CD4-positive, alpha-beta T cell treated with Interferon gamma for 1 hour (primary cell): ENCODE measurements at regions not wholly inside any gene's neighbourhood (a gene's known extent, or its start where the extent isn't known, plus 50 kb on each side); places are given as distances from the start of the nearest gene placed in this dataset.
"Not testable (repeated sequence)": the region's sequence is repeated elsewhere in the genome, so short reads cannot be mapped to it uniquely, and the experiment has no call there.

Experiments used
- DNase-seq: peaks from one replicate; pipeline ENCODE4 v3.0.0-alpha.2; 2020

- DNase-seq: no peak
These were observed 189.2 kb upstream of the PHACTR1 start for GRCh38 chr6:12527339-12527738.

- DNase-seq: no peak
These were observed 188.4 kb upstream of the PHACTR1 start for GRCh38 chr6:12528136-12528535.

- no peak for DNase-seq
These were observed 187.8 kb upstream of the PHACTR1 start for GRCh38 chr6:12528581-12529363.

- no peak for DNase-seq
These were observed 187.1 kb upstream of the PHACTR1 start for GRCh38 chr6:12529364-12530019.

- no peak for DNase-seq
These were observed 186.2 kb upstream of the PHACTR1 start for GRCh38 chr6:12530345-12530744.

GRCh38 chr6:12533586-12533985 is 183.0 kb upstream of the PHACTR1 start:
- no peak for DNase-seq

- no peak for DNase-seq
These were observed 182.3 kb upstream of the PHACTR1 start for GRCh38 chr6:12534069-12534853.

GRCh38 chr6:12535586-12536314 is 180.8 kb upstream of the PHACTR1 start:
- DNase-seq: no peak

GRCh38 chr6:12536416-12536815 is 180.2 kb upstream of the PHACTR1 start:
- DNase-seq: no peak

- no peak for DNase-seq
These were observed 179.2 kb upstream of the PHACTR1 start for GRCh38 chr6:12537389-12537788.

GRCh38 chr6:12538881-12539357 is 177.6 kb upstream of the PHACTR1 start:
- peak; percentile 4 for DNase-seq

- DNase-seq: not testable (repeated sequence)
These were observed 174.1 kb upstream of the PHACTR1 start for GRCh38 chr6:12542319-12543115.

- DNase-seq: no peak
These were observed 172.6 kb upstream of the PHACTR1 start for GRCh38 chr6:12543953-12544352.

- DNase-seq: no peak
These were observed 171.6 kb upstream of the PHACTR1 start for GRCh38 chr6:12544821-12545565.

- no peak for DNase-seq
These were observed 170.8 kb upstream of the PHACTR1 start for GRCh38 chr6:12545619-12546409.

GRCh38 chr6:12546410-12547002 is 170.1 kb upstream of the PHACTR1 start:
- no peak for DNase-seq

- no peak for DNase-seq
These were observed 168.0 kb upstream of the PHACTR1 start for GRCh38 chr6:12548526-12548925.

GRCh38 chr6:12549445-12549844 is 167.1 kb upstream of the PHACTR1 start:
- DNase-seq: not testable (repeated sequence)

- DNase-seq: not testable (repeated sequence)
These were observed 161.7 kb upstream of the PHACTR1 start for GRCh38 chr6:12554820-12555219.

- DNase-seq: no peak
These were observed 161.3 kb upstream of the PHACTR1 start for GRCh38 chr6:12555267-12555666.
